ENCODE measurements at regions not wholly inside any gene's neighbourhood (a gene's known extent, or its start where the extent isn't known, plus 50 kb on each side); places are given as distances from the start of the nearest gene placed in this dataset.
"Not testable (repeated sequence)": the region's sequence is repeated elsewhere in the genome, so short reads cannot be mapped to it uniquely, and the experiment has no call there.

GRCh38 chr10:109277456-109277855 is 645.9 kb downstream of the XPNPEP1 start:
- DNase-seq (ENCODE audit: low read depth): no peak

- no peak for DNase-seq (ENCODE audit: low read depth)
These were observed 647.4 kb downstream of the XPNPEP1 start for GRCh38 chr10:109275960-109276359.

- DNase-seq (ENCODE audit: low read depth): no peak
These were observed 648.6 kb downstream of the XPNPEP1 start for GRCh38 chr10:109274681-109275080.

GRCh38 chr10:109270173-109270572 is 653.1 kb downstream of the XPNPEP1 start:
- no peak for DNase-seq (ENCODE audit: low read depth)

- no peak for DNase-seq (ENCODE audit: low read depth)
These were observed 659.3 kb downstream of the XPNPEP1 start for GRCh38 chr10:109264004-109264403.

- no peak for DNase-seq (ENCODE audit: low read depth)
These were observed 662.1 kb downstream of the XPNPEP1 start for GRCh38 chr10:109261231-109261630.

- DNase-seq (ENCODE audit: low read depth): peak; percentile 46
These were observed 664.0 kb downstream of the XPNPEP1 start for GRCh38 chr10:109259293-109259692.

- DNase-seq (ENCODE audit: low read depth): no peak
These were observed 670.0 kb downstream of the XPNPEP1 start for GRCh38 chr10:109253306-109253705.

- DNase-seq (ENCODE audit: low read depth): no peak
These were observed 673.2 kb downstream of the XPNPEP1 start for GRCh38 chr10:109250152-109250551.

GRCh38 chr10:109247814-109248213 is 675.5 kb downstream of the XPNPEP1 start:
- no peak for DNase-seq (ENCODE audit: low read depth)

- no peak for DNase-seq (ENCODE audit: low read depth)
These were observed 677.5 kb downstream of the XPNPEP1 start for GRCh38 chr10:109245821-109246220.

GRCh38 chr10:109239371-109239770 is 683.9 kb downstream of the XPNPEP1 start:
- DNase-seq (ENCODE audit: low read depth): no peak

GRCh38 chr10:109237682-109238081 is 685.6 kb downstream of the XPNPEP1 start:
- no peak for DNase-seq (ENCODE audit: low read depth)

- no peak for DNase-seq (ENCODE audit: low read depth)
These were observed 686.3 kb downstream of the XPNPEP1 start for GRCh38 chr10:109237050-109237449.

GRCh38 chr10:109223533-109223932 is 699.8 kb downstream of the XPNPEP1 start:
- DNase-seq (ENCODE audit: low read depth): not testable (repeated sequence)

- DNase-seq (ENCODE audit: low read depth): no peak
These were observed 703.2 kb downstream of the XPNPEP1 start for GRCh38 chr10:109219935-109220605.

- no peak for DNase-seq (ENCODE audit: low read depth)
These were observed 705.1 kb downstream of the XPNPEP1 start for GRCh38 chr10:109218207-109218606.

GRCh38 chr10:109215291-109216075 is 707.8 kb downstream of the XPNPEP1 start:
- DNase-seq (ENCODE audit: low read depth): no peak

- DNase-seq (ENCODE audit: low read depth): not testable (repeated sequence)
These were observed 708.4 kb downstream of the XPNPEP1 start for GRCh38 chr10:109214891-109215290.

GRCh38 chr10:109207361-109207760 is 716.0 kb downstream of the XPNPEP1 start:
- no peak for DNase-seq (ENCODE audit: low read depth)

GRCh38 chr10:109205929-109206585 is 717.3 kb downstream of the XPNPEP1 start:
- DNase-seq (ENCODE audit: low read depth): peak; percentile 63

- DNase-seq (ENCODE audit: low read depth): no peak
These were observed 719.5 kb downstream of the XPNPEP1 start for GRCh38 chr10:109203646-109204353.

All from GM04503 (cell line).